ENCODE measurements at regions not wholly inside any gene's neighbourhood (a gene's known extent, or its start where the extent isn't known, plus 50 kb on each side); places are given as distances from the start of the nearest gene placed in this dataset.
A peak's percentile ranks its signal among the peaks of the same experiment; 100 is the strongest.
"Not testable (repeated sequence)": the region's sequence is repeated elsewhere in the genome, so short reads cannot be mapped to it uniquely, and the experiment has no call there.

DNA sequence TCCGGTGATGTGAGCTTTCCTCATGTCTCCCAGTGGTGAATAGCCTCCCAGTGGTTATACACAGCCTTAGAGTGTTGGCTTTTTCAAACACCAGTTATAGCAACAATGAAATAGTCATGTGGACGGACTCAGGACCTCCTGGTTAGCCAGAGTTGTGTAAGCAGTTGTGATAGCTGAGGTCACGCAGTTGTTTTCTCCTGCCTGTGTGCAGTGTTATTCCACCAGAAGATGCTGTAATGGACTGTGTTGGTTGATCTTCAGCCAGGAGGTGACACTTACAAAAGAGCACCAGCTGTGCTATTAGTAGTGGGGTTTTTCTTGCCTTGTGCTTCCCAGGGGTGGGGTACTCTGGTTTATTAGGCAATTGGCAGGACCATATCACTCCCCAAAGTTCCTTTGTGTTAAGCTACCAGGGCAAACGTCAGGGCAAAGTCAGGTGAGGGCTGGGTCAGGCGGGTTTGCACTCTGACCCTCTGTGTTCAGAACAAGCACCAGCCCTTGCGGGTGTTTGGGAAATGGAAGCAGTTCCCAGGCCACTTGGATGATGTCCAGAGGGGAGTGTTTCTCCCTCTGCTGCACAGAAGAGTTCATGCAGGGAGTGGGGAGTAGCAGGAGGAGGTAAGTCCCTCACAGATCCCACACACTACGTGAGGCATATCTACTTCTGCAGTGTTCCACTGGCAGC lies 252.6 kb downstream of the TMEM47 start:
- DNase-seq (ENCODE audit: low spot score), result no peak

DNA sequence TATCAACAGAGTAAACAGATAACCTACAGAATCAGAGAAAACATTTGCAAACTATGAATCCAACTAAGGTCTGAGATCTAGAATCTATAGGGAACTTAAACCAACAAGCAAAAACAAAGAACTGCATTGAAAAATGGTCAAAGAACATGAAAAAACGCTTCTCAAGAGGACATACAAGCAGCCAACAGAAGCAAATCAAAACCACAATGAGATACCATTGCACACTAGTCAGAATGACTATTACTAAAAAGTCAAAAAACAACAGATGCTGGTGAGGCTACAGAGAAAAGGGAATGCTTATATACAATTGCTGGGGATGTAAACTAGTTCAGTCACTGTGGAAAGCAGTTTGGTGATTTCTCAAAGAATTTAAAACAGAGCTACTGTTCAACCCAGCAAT lies 255.7 kb downstream of the TMEM47 start:
- DNase-seq (ENCODE audit: low spot score), result no peak

DNA sequence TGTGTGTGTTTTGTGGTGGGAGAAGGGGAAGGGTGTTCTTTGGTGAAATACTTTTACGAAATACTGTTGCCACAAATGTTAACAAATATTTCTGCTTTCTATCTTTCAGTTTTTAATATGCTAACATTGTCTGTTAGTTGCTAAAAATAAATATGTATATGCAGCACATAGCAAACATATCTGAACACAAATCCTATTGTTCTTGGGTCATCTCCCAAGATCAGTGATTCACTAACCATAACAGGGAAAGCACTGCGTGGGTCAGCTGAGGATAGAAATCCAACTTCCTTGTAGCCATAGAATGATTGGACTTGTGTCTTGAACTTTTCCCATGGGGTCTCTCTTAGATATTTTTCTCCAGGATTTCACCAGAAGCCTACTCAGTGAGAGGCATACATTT lies 250.3 kb upstream of the FAM47A start:
- DNase-seq (ENCODE audit: low spot score), result no peak

DNA sequence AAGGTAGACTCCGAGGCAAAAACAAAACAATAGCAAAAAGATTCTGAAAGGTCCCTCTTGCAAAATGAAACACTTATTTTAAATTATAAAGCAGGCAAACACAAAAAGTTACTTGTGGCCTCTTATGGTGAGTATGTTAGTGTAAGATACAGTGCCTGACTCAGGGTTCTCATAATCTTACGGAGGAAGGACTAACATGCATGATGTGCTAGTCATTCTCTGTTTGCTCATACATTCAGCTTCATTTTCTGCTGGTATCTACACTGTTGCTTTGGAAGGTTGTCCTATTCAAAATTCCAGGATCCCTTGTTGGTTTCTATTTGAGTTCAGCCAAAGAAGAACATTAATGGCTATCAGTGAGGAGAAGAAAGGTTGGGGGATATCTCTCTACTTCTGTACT lies 249.1 kb upstream of the FAM47A start:
- DNase-seq (ENCODE audit: low spot score), result no peak

DNA sequence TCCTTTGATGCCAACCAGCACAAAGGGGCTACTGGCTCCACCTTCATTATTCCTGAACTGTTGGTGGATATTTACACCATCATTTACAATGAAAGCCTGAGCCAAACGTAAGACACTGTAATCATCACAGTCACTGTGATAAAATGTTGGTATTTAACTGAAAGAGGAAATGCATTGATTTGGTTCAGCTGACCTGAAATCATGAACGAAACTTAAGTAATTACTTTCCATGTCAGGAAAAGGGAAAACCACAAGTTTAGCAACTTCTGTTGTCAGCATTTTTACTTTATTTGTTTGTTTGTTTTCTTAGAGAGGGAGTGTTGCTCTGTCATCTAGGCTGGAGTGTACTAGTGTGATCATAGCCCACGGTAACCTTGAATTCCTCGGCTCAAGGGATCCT lies 247.8 kb upstream of the FAM47A start:
- no peak for DNase-seq (ENCODE audit: low spot score)

DNA sequence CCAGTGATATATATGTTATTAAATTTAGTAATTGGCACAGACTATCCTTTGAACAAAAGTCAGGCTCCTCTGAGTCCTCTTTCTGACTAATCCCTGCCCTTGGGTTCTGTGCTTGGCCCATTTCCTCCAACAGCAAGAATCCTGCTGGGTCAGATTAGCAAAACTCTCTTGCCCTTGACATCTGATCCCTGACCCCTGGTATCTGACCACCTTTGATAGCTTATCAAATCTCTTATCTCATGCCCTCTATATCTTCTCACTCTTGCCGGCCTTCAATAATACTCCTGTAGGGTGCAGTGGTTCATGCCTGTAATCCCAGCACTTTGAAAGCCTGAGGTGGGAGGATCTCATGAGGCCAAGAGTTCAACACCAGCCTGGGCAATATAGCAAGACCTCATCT lies 245.5 kb upstream of the FAM47A start:
- no peak for DNase-seq (ENCODE audit: low spot score)

DNA sequence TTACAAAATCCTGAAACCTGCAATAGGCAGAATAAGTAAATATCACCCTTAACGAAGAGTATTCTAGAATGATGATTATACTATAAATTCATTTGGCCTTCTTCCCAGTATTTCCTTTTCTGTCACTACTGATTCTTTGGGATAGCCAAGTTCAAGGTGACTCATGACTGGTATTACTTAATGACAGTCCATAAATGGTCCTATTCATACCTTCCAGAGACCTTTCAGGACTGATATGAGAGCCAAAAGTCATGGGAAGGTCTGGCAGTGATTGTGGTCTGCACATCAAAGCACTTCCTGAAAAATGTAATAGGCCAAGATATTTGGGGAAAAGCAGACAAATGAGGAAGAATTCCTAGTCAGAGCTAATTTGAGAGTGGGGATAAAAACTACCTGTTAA lies 239.6 kb upstream of the FAM47A start:
- DNase-seq (ENCODE audit: low spot score), result no peak

DNA sequence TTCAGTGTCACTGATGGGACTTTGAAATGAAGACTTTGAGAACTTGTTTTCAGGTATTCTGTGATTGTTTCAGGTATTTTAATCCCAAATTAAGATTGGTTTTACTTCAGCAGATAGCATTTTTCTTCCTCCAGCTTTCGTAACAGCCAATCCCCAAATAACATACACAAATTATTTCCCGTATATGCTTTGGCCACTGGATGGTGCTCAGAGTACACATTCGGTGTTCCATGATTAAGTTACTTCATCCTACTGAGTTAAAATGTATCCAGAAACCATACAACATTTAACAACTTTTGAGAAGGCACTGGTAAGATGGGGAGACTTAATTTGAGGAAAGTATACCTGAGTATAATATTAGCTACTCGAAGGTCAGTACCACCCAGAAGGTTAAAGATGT lies 233.4 kb upstream of the FAM47A start:
- DNase-seq (ENCODE audit: low spot score), result peak; percentile 2

DNA sequence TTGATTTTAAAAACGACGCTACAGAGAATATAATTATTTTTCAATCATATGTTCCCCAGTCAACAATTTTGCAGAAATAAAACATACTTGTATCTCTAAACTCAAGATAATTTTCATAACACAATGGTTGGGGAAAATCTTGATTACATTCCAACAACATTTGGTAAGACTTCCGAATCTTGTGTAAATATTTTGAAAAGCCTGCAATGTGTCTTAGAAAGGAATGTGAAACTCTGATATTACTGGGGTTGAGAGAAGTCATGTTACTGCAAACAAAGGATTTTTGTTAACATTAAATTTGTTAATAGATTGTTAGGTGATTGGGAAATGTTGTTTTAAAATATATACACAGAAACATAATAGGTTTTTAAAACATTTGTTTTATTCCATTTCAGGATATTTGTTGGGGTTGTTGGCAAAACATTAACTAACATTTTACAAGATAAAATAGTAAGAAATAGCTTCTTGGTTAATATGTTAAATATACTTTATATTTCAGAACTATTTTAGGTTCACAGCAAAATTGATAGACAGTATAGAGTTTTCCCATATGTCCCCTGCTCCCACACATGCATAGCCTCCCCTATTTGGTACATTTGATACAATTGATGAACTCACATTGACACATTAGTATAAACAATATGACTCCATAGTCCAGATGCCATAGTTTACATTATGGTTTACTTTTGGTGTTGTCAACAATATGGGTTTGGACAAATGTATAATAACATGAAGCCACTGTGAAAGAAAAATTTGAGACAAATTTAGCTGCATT lies 218.6 kb upstream of the FAM47A start:
- no peak for DNase-seq (ENCODE audit: low spot score)

DNA sequence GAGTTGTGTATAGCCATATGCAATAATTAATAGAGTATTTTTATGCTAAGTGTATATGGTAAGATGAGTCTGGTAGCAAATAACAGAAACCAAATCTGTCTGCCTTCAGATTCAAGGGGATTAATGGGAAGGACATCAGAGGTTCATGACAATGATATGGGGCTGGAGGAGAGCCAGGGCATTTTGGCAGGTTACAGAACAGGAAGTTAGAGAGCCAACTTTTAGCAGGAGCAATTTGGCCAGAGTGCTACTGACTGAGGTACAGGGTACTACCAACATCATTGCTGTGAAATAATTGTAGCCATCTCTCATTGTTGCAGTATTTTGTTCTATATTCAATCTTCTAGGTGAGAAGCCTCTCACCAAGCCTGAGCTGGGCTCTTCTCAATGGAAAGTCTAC lies 210.9 kb upstream of the FAM47A start:
- DNase-seq (ENCODE audit: low spot score), result no peak

DNA sequence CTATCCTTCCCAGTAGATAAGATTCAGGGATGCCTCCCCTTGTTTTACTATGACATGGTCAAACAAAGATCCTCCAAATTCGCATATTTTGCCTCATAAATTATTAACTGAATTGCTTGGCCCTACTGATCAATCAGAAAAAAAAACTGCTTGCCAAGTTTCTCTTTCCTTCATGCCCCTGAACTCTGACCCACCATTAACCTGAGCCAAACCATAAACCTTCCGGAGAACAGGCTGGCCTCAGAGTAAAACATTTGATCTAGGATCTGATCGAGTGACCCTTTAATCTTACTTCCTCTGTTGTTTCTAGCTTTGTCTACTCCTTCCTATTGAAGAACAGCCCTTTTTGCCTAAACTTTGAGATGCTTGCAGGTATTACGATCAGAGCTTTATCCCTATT lies 209.7 kb upstream of the FAM47A start:
- no peak for DNase-seq (ENCODE audit: low spot score)

DNA sequence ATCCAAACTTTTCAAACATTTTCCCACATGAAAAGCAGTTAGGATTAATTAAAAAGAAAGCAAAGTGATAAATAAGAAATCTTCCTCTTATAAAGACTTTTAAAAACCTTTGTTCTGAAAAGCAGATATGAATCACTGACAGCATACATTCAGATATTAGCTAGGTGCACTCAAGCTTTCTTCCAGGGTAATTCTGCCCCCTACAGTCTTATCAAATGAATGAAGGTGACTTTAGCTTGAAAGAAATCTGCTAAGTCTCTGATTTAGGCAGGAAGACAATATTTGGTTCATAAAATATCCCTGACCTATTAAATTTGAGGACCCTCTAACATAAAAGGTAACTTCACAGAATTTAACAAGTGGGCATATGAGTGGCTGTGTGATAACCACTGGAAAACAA lies 209.1 kb upstream of the FAM47A start:
- DNase-seq (ENCODE audit: low spot score), result no peak

DNA sequence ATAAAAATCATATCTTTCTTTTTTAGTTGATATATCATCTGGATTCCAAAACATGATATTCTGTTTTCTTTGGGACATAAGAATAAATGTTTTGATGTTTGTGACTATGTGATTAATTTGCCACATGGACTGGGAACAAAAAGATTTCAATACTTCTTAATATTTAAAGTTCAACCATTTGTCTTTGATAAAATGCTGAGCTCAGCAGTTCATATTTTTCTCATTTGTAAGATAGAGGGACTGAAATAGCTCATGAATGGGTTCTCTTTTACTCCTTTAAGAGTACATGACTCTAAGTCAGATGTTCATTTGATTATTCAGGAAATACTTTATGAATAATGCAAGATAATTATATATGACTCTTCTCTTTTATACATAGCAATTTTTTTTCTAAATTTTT lies 205.9 kb upstream of the FAM47A start:
- no peak for DNase-seq (ENCODE audit: low spot score)

DNA sequence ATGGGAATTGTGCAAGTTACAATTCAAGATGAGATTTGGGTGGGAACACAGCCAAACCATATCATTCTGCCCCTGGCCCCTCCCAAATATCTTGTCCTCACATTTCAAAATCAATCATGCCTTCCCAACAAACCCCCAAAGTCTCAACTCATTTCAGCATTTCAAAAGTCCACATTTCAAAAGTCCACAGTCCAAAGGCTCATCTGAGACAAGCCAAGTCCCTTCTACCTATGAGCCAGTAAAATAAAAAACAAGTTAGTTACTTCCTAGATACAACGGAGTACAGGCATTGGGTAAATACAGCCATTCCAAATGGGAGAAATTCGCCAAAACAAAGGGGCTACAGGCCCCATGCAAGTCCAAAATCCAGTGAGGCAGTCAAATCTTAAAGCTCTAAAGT lies 203.3 kb upstream of the FAM47A start:
- DNase-seq (ENCODE audit: low spot score), result not testable (repeated sequence)

DNA sequence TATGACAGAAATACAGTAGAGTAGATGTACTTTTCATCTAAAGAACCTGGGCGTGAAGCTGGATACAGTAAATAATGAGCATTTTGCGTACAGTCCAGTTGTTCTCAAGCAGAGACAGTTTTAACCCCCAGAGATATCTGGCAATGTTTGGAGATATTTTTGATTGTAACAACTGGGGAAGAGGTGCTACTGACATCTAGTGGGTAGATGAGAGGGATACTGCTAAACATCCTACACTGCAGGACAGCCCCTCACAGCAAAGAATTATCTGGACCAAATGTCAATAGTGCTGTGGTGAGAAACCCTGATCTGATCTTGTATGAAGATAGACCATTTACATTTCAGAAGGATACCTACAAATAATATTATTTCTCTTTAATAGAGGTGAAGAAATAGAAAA lies 200.2 kb upstream of the FAM47A start:
- DNase-seq (ENCODE audit: low spot score), result no peak

DNA sequence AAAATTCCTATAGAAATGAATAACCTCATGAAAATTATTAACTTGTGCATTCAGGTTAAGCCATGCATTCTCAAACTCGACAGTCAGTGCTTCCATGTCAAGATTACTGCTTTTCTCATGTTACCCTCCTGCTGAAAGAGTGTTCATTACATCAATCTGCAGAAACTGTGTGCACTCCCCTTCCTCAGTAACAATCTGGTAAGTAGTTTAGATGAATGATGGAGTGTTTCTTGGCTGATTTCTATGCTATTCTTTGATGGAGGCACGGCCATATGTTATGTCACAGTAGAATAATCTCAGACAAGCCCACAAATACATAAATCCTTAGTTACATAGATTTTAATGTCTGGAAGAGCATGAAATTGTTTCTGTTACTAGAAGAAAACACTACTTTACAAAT lies 193.3 kb upstream of the FAM47A start:
- no peak for DNase-seq (ENCODE audit: low spot score)

DNA sequence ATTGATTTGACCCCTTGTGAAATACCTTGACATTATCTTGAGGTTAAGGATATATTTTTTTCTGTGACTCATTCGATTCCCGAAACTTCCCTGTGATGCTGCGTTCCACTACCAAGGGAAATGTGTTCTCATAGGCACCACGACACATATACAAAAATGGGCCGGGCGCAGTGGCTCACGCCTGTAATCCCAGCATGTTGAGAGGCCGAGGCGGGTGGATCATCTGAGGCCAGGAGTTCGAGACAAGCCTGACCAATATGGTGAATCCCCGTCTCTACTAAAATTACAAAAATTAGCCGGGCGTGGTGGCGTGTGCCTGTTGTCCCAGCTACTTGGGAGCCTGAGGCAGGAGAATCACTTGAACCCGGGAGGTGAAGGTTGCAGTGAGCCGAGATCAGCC lies 188.3 kb upstream of the FAM47A start:
- DNase-seq (ENCODE audit: low spot score), result not testable (repeated sequence)

DNA sequence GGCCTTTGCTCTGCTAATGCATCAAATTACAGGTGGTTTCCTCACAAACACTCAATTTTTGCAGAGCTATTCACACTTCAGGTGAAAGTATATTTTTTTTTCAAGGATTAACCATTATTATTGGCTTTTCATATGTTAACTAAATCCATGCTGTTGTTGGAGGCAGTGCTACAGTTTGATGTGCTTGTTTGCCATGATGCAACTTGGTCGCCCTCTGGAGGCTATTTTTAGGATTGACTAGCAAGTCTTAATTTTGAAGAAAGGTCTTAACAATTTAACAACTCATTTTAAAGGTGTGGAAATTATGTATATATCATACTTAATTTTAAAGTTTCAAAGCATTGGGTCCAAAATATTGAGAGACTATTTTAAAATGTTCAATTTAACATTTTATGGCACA lies 168.8 kb upstream of the FAM47A start:
- peak; percentile 13 for DNase-seq (ENCODE audit: low spot score)

DNA sequence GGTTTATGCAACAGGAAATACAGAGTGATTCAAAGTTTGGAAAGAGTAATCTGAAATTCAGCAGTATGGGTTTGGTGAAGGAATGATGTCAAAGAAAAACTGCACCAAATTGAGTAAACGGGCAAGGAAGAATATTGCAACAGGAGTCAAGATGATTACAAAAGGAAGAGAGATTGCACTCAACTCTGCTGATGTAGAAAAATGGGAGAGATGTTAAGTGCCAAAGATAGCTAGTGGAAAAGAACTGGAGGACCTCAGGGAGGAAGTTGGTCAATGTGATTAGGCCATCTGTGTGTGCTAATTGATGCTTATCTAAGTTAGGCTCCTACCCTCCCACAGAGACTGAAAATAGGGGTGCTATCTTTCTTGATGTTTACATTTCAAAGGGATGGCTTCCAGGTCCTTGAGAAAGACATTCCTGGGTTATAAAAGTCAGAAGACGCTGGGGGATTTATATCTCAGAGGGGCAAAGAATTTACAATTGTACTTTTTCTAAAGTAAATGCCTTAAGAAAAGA lies 167.4 kb upstream of the FAM47A start:
- DNase-seq (ENCODE audit: low spot score), result no peak

DNA sequence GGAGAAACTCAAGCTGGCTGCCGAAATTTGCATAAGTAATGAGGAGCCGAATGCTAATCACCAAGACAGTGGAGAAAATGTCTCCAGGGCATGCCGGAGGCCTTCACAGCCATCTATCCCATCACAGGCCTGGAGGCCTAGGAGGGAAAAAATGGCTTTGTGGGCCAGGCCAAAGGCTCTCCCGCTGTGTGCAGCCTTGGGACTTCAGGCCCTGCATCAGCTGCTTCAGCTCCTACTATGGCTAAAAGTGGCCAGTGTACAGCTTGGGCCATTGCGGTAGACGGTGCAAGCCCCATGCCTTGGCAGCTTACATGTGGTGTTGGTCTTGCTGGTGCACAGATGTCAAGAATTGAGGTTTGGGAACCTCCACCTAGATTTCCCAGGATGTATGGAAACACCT lies 162.6 kb upstream of the FAM47A start:
- DNase-seq (ENCODE audit: low spot score), result no peak

DNA sequence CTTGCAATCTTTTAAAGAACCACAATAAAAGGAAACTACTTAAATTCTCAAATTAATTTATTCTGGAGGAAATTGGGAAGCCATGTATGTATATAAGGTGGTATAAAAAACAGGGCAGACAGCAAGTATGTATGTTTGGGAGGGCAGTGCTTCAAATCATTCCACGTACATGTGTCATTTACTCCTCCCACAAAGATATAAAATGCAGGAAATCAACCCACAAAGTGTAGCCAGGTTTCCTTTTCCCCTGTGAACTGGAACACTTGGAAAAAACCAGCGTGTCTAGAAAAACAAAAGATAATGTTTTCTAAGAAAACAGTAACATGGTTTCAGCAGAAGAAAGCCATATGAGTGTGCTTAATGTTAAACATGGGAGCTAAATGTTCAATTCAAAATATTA lies 156.7 kb upstream of the FAM47A start:
- no peak for DNase-seq (ENCODE audit: low spot score)

DNA sequence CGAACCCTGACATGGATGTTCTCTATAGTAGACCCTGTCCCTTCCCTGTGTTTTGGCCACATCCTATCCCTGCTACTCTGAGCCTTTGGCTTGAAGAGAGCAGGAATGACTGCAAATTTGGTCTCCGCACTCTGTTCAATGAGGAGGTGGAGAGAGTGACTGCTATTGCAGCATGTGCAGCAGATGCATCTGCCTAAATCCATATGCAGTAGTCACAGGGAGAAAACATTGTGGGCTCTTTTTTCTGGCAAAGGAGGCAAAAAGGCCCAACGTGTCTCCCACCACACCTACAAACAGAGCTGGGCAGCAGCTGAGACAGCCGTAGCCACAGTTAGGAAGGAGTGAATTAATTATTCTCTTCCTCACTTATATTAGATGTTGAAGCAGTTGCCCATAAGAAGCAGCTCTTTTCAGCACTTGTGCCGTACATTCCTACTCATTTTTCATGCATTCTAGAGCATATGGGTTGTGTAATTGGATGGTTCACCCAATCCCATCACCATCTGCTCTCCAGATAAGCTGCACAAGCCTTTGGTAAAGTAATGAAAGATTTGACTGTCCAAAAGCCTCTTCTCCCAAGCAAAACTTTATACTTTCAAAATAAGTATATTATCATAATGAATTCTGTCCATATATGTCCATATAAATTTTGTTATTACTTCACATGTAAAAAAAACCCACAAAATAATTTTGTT lies 147.9 kb upstream of the FAM47A start:
- no peak for DNase-seq (ENCODE audit: low spot score)

DNA sequence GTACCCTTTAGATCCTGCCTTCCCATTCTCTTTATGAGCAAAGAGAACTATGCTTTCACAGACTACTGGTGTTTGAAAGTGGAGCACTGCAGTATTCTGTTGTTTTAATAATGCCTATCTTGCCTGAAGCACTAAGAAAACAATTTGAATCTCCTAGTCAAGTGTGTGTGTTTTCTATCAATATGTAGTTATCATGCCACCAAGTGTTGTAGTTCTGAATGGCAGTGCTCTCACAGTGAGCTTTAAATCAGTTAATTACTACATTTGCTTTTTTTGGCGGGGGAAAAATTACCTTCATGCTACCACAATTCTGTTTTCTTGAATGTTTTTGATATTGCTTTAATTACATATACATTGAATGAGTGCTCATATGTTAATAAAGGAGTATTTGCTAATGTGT lies 143.6 kb upstream of the FAM47A start:
- no peak for DNase-seq (ENCODE audit: low spot score)

Measured in GM03348 (cell line).